ENCODE measurements at regions not wholly inside any gene's neighbourhood (a gene's known extent, or its start where the extent isn't known, plus 50 kb on each side); places are given as distances from the start of the nearest gene placed in this dataset.

DNA sequence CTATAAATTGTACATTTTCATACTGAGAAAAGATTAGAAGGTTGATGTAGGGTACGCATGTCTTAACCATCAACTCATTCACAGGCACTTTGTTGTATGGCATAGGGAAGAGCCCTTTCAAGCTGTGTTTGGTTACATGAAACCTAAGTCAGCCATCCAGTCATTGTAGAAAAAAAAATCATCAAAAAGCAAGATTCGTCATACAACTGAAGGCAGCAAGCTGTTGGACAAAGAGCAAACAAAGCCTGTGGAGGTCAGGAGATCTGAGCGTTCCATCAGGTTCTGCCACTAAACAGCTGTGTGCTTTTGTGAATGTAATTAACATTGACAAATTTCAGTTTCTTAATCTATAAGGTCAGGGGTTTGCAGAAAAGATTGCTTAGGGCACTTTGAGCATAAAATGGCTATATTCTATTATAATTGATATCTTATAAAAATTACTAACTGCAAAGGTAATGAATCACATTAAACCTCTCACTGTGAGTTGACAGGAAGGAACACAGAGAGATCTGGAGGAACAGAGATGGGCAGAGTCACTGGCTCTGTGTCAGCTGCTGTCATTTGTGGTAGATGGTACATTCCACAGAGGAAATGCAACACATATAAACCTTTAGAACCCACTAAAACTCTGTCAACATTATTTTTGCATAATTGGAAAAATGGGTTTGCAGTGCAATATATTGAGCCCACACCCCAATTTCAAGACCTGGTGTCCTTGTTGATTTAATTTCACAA is 66.3 kb upstream of the MYOCD start:
- no peak overlapping the region for H3K4ac ChIP-seq (ENCODE audit: low read depth, low read length)
- no peak overlapping the region for H2BK5ac ChIP-seq (ENCODE audit: low read depth, low read length, poor library complexity)
- no peaks in the 10 kb centered on the region for H3K4me1 ChIP-seq (ENCODE audit: control insufficient read depth in 1 of 2, insufficient read depth in 2 of 2, low read length in 2 of 2)
- no peaks in the 10 kb centered on the region for H3K79me1 ChIP-seq (ENCODE audit: low read length)
- H3K23ac ChIP-seq (ENCODE audit: low read length): no peak overlapping the region
- H3K9me3 ChIP-seq (ENCODE audit: insufficient read depth, low read depth, low read length): no peaks in the 10 kb centered on the region
- no peak overlapping the region for H2AFZ ChIP-seq (ENCODE audit: insufficient read depth, low read length, poor library complexity)
- no peak overlapping the region for H3K4me2 ChIP-seq (ENCODE audit: low read length)
- no peaks in the 10 kb centered on the region for H3K79me2 ChIP-seq (ENCODE audit: control insufficient read depth, insufficient read depth, low read length, poor library complexity)
- H3K27ac ChIP-seq (ENCODE audit: low read depth, low read length): no peak overlapping the region
- no peak overlapping the region for H2BK12ac ChIP-seq (ENCODE audit: low read length)
- H3K4me3 ChIP-seq (ENCODE audit: low read depth, low read length): no peak overlapping the region
- H4K8ac ChIP-seq (ENCODE audit: low read depth, low read length): no peak overlapping the region
- H3K14ac ChIP-seq (ENCODE audit: low read length): no peak overlapping the region
- H3K27me3 ChIP-seq (ENCODE audit: insufficient read depth, low read length): no peaks in the 10 kb centered on the region
- DNase-seq: no peak
- no peak overlapping the region for H2AK5ac ChIP-seq (ENCODE audit: low read length)
- H3K9ac ChIP-seq (ENCODE audit: low read length): no peak overlapping the region
- no peak overlapping the region for H3K18ac ChIP-seq (ENCODE audit: low read length)
- no peak overlapping the region for H2BK120ac ChIP-seq (ENCODE audit: insufficient read depth, low read length, poor library complexity)
- no CpG with 5 or more reads among the region's 3 CpGs for WGBS (ENCODE audit: extremely low coverage, insufficient coverage, insufficient read length)
- H4K91ac ChIP-seq (ENCODE audit: low read depth, low read length): no peak overlapping the region
- no peak overlapping the region for H4K12ac ChIP-seq (ENCODE audit: low read depth, low read length)
- no peaks in the 10 kb centered on the region for H3K36me3 ChIP-seq (ENCODE audit: control insufficient read depth in 1 of 2, insufficient read depth in 2 of 2, low read length in 2 of 2)

DNA sequence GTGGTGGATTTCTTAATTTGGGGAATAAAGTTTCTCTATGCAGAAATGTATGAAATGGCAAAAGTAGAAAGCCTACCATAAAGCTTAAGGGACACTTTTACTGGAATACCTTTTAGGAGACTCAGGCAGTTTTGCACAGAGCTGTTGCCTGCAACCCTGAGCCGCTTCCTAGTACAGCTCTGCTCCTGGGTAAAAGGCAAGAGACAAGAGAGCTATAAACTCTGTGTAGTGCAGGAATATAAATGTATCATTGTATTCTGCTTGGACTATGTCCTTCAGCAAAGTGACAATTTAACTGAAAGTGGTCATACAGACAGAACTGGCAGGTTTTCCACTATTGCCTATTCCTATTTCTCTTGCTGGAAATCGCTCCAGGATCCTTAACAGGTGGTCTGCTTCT is 65.3 kb upstream of the MYOCD start:
- Histone ChIP-seq H4K91ac (ENCODE audit: low read depth, low read length) (no peak overlapping the region), H2BK5ac (ENCODE audit: low read depth, low read length, poor library complexity) (no peak overlapping the region), H3K79me1 (ENCODE audit: low read length) (no peaks in the 10 kb centered on the region), H3K18ac (ENCODE audit: low read length) (no peak overlapping the region), H3K4me2 (ENCODE audit: low read length) (no peak overlapping the region), H2AK5ac (ENCODE audit: low read length) (no peak overlapping the region), H3K14ac (ENCODE audit: low read length) (no peak overlapping the region), H3K9ac (ENCODE audit: low read length) (no peak overlapping the region), H3K27me3 (ENCODE audit: insufficient read depth, low read length) (no peaks in the 10 kb centered on the region), H3K9me3 (ENCODE audit: insufficient read depth, low read depth, low read length) (no peaks in the 10 kb centered on the region), H3K36me3 (ENCODE audit: control insufficient read depth in 1 of 2, insufficient read depth in 2 of 2, low read length in 2 of 2) (no peaks in the 10 kb centered on the region), H3K4me1 (ENCODE audit: control insufficient read depth in 1 of 2, insufficient read depth in 2 of 2, low read length in 2 of 2) (no peaks in the 10 kb centered on the region), H2BK12ac (ENCODE audit: low read length) (no peak overlapping the region), H3K79me2 (ENCODE audit: control insufficient read depth, insufficient read depth, low read length, poor library complexity) (no peaks in the 10 kb centered on the region), H3K27ac (ENCODE audit: low read depth, low read length) (no peak overlapping the region), H4K12ac (ENCODE audit: low read depth, low read length) (no peak overlapping the region), H3K4ac (ENCODE audit: low read depth, low read length) (no peak overlapping the region), H3K4me3 (ENCODE audit: low read depth, low read length) (no peak overlapping the region), H3K23ac (ENCODE audit: low read length) (no peak overlapping the region), H4K8ac (ENCODE audit: low read depth, low read length) (no peak overlapping the region), H2BK120ac (ENCODE audit: insufficient read depth, low read length, poor library complexity) (no peak overlapping the region), H2AFZ (ENCODE audit: insufficient read depth, low read length, poor library complexity) (no peak overlapping the region)
- no CpG with 5 or more reads among the region's 2 CpGs for WGBS (ENCODE audit: extremely low coverage, insufficient coverage, insufficient read length)
- DNase-seq: no peak

DNA sequence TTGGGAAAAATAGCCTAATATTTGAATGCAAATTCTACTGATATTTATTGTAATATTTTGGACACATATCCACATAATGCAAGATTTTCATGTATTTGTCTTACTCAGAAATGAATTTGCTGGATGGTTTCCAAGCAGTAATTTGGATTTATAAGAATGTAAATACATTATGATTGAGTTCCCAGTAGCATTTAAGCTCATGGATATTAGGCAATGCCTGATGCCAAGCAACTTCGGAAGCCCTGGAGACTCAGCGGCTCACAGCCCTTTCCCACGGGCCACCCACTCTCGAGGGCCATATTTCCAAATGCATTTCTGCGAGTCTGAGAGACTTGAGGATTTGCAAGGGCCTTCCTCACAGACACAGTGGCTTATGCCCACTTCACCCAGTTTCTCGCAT is 62.1 kb upstream of the MYOCD start:
- Histone ChIP-seq H2BK12ac (ENCODE audit: low read length) (no peak overlapping the region), H3K27ac (ENCODE audit: low read depth, low read length) (no peak overlapping the region), H4K12ac (ENCODE audit: low read depth, low read length) (no peak overlapping the region), H3K27me3 (ENCODE audit: insufficient read depth, low read length) (no peaks in the 10 kb centered on the region), H3K18ac (ENCODE audit: low read length) (no peak overlapping the region), H3K23ac (ENCODE audit: low read length) (no peak overlapping the region), H4K91ac (ENCODE audit: low read depth, low read length) (no peak overlapping the region), H3K4me1 (ENCODE audit: control insufficient read depth in 1 of 2, insufficient read depth in 2 of 2, low read length in 2 of 2) (no peaks in the 10 kb centered on the region), H3K4ac (ENCODE audit: low read depth, low read length) (no peak overlapping the region), H2BK120ac (ENCODE audit: insufficient read depth, low read length, poor library complexity) (no peak overlapping the region), H3K9me3 (ENCODE audit: insufficient read depth, low read depth, low read length) (no peaks in the 10 kb centered on the region), H4K8ac (ENCODE audit: low read depth, low read length) (no peak overlapping the region), H3K4me3 (ENCODE audit: low read depth, low read length) (no peak overlapping the region), H3K14ac (ENCODE audit: low read length) (no peak overlapping the region), H3K79me2 (ENCODE audit: control insufficient read depth, insufficient read depth, low read length, poor library complexity) (no peaks in the 10 kb centered on the region), H3K4me2 (ENCODE audit: low read length) (no peak overlapping the region), H2AK5ac (ENCODE audit: low read length) (no peak overlapping the region), H2BK5ac (ENCODE audit: low read depth, low read length, poor library complexity) (no peak overlapping the region), H3K9ac (ENCODE audit: low read length) (no peak overlapping the region), H2AFZ (ENCODE audit: insufficient read depth, low read length, poor library complexity) (no peak overlapping the region), H3K36me3 (ENCODE audit: control insufficient read depth in 1 of 2, insufficient read depth in 2 of 2, low read length in 2 of 2) (no peaks in the 10 kb centered on the region), H3K79me1 (ENCODE audit: low read length) (no peaks in the 10 kb centered on the region)
- DNase-seq: no peak
- WGBS (ENCODE audit: extremely low coverage, insufficient coverage, insufficient read length): no CpG with 5 or more reads among the region's 6 CpGs

DNA sequence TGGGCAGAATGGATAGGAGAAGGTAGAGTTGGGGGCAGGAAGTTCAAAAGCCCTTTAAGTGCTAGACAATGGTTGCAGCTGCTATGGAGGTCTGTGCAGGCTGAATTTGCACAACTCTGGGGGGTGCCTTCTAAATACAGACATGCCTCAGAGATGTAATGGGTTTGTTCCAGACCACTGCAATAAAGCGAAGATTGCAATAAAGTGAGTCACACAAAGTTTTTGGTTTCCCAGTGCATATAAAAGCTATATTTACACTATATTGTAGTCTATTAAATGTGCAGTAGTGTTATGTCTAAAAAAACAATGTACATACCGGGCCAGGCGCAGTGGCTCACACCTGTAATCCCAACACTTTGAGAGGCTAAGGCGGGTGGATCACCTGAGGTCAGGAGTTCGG is 60.5 kb upstream of the MYOCD start:
- Histone ChIP-seq H3K18ac (ENCODE audit: low read length) (no peak overlapping the region), H3K36me3 (ENCODE audit: control insufficient read depth in 1 of 2, insufficient read depth in 2 of 2, low read length in 2 of 2) (no peaks in the 10 kb centered on the region), H3K9me3 (ENCODE audit: insufficient read depth, low read depth, low read length) (no peaks in the 10 kb centered on the region), H4K91ac (ENCODE audit: low read depth, low read length) (no peak overlapping the region), H2AFZ (ENCODE audit: insufficient read depth, low read length, poor library complexity) (no peak overlapping the region), H3K79me1 (ENCODE audit: low read length) (no peaks in the 10 kb centered on the region), H2BK5ac (ENCODE audit: low read depth, low read length, poor library complexity) (no peak overlapping the region), H3K4ac (ENCODE audit: low read depth, low read length) (no peak overlapping the region), H3K9ac (ENCODE audit: low read length) (no peak overlapping the region), H3K27ac (ENCODE audit: low read depth, low read length) (no peak overlapping the region), H3K4me2 (ENCODE audit: low read length) (no peak overlapping the region), H4K12ac (ENCODE audit: low read depth, low read length) (no peak overlapping the region), H2AK5ac (ENCODE audit: low read length) (no peak overlapping the region), H3K27me3 (ENCODE audit: insufficient read depth, low read length) (no peaks in the 10 kb centered on the region), H3K79me2 (ENCODE audit: control insufficient read depth, insufficient read depth, low read length, poor library complexity) (no peaks in the 10 kb centered on the region), H2BK12ac (ENCODE audit: low read length) (no peak overlapping the region), H2BK120ac (ENCODE audit: insufficient read depth, low read length, poor library complexity) (no peak overlapping the region), H4K8ac (ENCODE audit: low read depth, low read length) (no peak overlapping the region), H3K14ac (ENCODE audit: low read length) (no peak overlapping the region), H3K4me1 (ENCODE audit: control insufficient read depth in 1 of 2, insufficient read depth in 2 of 2, low read length in 2 of 2) (no peaks in the 10 kb centered on the region), H3K23ac (ENCODE audit: low read length) (no peak overlapping the region), H3K4me3 (ENCODE audit: low read depth, low read length) (no peak overlapping the region)
- no CpG with 5 or more reads among the region's 5 CpGs for WGBS (ENCODE audit: extremely low coverage, insufficient coverage, insufficient read length)
- DNase-seq: no peak
